ENCODE measurements at regions not wholly inside any gene's neighbourhood (a gene's known extent, or its start where the extent isn't known, plus 50 kb on each side); places are given as distances from the start of the nearest gene placed in this dataset.

GRCh38 chr12:90396556-90396955 is 558.4 kb downstream of the CCER1 start:
- TF ChIP-seq, protein P1, sequence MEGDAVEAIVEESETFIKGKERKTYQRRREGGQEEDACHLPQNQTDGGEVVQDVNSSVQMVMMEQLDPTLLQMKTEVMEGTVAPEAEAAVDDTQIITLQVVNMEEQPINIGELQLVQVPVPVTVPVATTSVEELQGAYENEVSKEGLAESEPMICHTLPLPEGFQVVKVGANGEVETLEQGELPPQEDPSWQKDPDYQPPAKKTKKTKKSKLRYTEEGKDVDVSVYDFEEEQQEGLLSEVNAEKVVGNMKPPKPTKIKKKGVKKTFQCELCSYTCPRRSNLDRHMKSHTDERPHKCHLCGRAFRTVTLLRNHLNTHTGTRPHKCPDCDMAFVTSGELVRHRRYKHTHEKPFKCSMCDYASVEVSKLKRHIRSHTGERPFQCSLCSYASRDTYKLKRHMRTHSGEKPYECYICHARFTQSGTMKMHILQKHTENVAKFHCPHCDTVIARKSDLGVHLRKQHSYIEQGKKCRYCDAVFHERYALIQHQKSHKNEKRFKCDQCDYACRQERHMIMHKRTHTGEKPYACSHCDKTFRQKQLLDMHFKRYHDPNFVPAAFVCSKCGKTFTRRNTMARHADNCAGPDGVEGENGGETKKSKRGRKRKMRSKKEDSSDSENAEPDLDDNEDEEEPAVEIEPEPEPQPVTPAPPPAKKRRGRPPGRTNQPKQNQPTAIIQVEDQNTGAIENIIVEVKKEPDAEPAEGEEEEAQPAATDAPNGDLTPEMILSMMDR (conservative IDR thresholded peaks at IDR 0.05 in 1 of 2, IDR thresholded peaks at IDR 0.05 in 1 of 2; ENCODE audit: low read depth in 1 of 2, low read length in 2 of 2) = no peak
- TF ChIP-seq EZH2 (IDR thresholded peaks at IDR 0.05; ENCODE audit: low read length, missing control alignments) = no peak
